ENCODE measurements at regions not wholly inside any gene's neighbourhood (a gene's known extent, or its start where the extent isn't known, plus 50 kb on each side); places are given as distances from the start of the nearest gene placed in this dataset.

- TF ChIP-seq CTCF (IDR thresholded peaks at IDR 0.05): no peak
- TF ChIP-seq POLR2A (IDR thresholded peaks at IDR 0.05): no peak
Measured at GRCh38 chr3:66738625-66739365, 238.0 kb upstream of the LRIG1 start.

Measured in adrenal gland (tissue), 5 donors.